A549 (cell line): ENCODE measurements at regions not wholly inside any gene's neighbourhood (a gene's known extent, or its start where the extent isn't known, plus 50 kb on each side); places are given as distances from the start of the nearest gene placed in this dataset.

Source experiments
- ATAC-seq, 2 experiments: fragments of 200-7000 bp in 1 of 2; fragments of >200 bp in 1 of 2; cut with Nextera tagmentation in 1 of 2; cut with Tn5 transposase in 1 of 2; 3 replicates each; pipeline versions ENCODE4 v1.8.0 to v1.9.1; 2018 to 2020; ENCODE audit warnings: mild to moderate bottlenecking in 1 of 2, moderate library complexity in 1 of 2
- CTCF ChIA-PET: fragments of 300-600 bp; sonication (Branson Sonifier 250); formaldehyde crosslinking; extraction: SDS; loops from one replicate; lab custom pipeline; 2021; ENCODE audit warnings: antibody characterized with exemption, inconsistent platforms; lab: Yijun Ruan, JAX
- POLR2A ChIA-PET: fragments of 350-600 bp; formaldehyde crosslinking; extraction: SDS; loops from one replicate; lab custom pipeline; 2021; ENCODE audit warnings: antibody characterized with exemption, inconsistent platforms; lab: Yijun Ruan, JAX
- DNase-seq, 2 experiments: peaks; one replicate each; pipeline versions ENCODE4 v3.0.0 to v3.0.0-alpha.2; 2011 to 2016; ENCODE audit warnings: low read depth in 1 of 2, low spot score in 1 of 2
- FAIRE-seq: peaks from 2 replicates; lab custom pipeline; 2011; peaks lifted over from hg19 to GRCh38; lab: Jason Lieb, UNC
- H3K27ac ChIP-seq, 2 experiments: fragments of >200 bp; sonication (Bioruptor Twin); formaldehyde crosslinking; 3 replicates each; pipeline ENCODE4 v1.5.1; 2016 to 2017
- H3K4me1 ChIP-seq: fragments of >200 bp; sonication (Bioruptor Twin); formaldehyde crosslinking; 3 replicates; pipeline ENCODE4 v1.6.1; 2016
- H3K4me2 ChIP-seq: fragments of >200 bp; sonication (Bioruptor Twin); formaldehyde crosslinking; 3 replicates; pipeline ENCODE4 v1.6.1; 2016
- H3K4me3 ChIP-seq: fragments of >200 bp; sonication (Bioruptor Twin); formaldehyde crosslinking; 3 replicates; pipeline ENCODE4 v1.5.1; 2016
- H3K9me3 ChIP-seq: fragments of >200 bp; sonication (Bioruptor Twin); formaldehyde crosslinking; 3 replicates; pipeline ENCODE4 v1.6.1; 2016
- BHLHE40 ChIP-seq: IDR thresholded peaks from 2 replicates; pipeline ENCODE4 v1.6.1; 2012; ENCODE audit warnings: low read depth, low read length, inconsistent platforms
- CBX2 ChIP-seq: fragments of 200-600 bp; sonication (generic); IDR thresholded peaks from 2 replicates; pipeline ENCODE4 v1.6.1; 2016; ENCODE audit warnings: low read depth, mild to moderate bottlenecking, borderline replicate concordance
- CEBPB ChIP-seq, 2 experiments: fragments of >200 bp in 1 of 2; sonication (Bioruptor Twin) in 1 of 2; formaldehyde crosslinking in 1 of 2; IDR thresholded peaks; 2 replicates each; pipeline ENCODE4 v1.6.1; 2012 to 2016
- CHD2 ChIP-seq: fragments of 150-350 bp; IDR thresholded peaks from 2 replicates; pipeline ENCODE4 v1.6.1; 2014; ENCODE audit warnings: low read length; ENCODE audit not compliant: partially characterized antibody
- CHD4 ChIP-seq: fragments of 200-600 bp; sonication (generic); IDR thresholded peaks from 2 replicates; pipeline ENCODE4 v1.6.1; 2016; ENCODE audit warnings: antibody characterized with exemption, mild to moderate bottlenecking, borderline replicate concordance
- EP300 ChIP-seq, 2 experiments: fragments of >200 bp; sonication (Bioruptor Twin); formaldehyde crosslinking; IDR thresholded peaks; 2 replicates in 1 of 2; 3 replicates in 1 of 2; pipeline ENCODE4 v1.6.1; 2016 to 2017
- ESRRA ChIP-seq: fragments of 150-350 bp; IDR thresholded peaks from 2 replicates; pipeline ENCODE4 v1.6.1; 2014; ENCODE audit warnings: mild to moderate bottlenecking, low read length, borderline replicate concordance
- GATA3 ChIP-seq: IDR thresholded peaks from 2 replicates; pipeline ENCODE4 v1.6.1; 2012; ENCODE audit warnings: borderline replicate concordance
- HOXA7 ChIP-seq: fragments of 250-450 bp; sonication (Bioruptor Pico); IDR thresholded peaks from 2 replicates; pipeline ENCODE4 v1.5.0; 2020; ENCODE audit warnings: mild to moderate bottlenecking, moderate library complexity
- JUNB ChIP-seq: fragments of >200 bp; sonication (Bioruptor Twin); formaldehyde crosslinking; IDR thresholded peaks from 2 replicates; pipeline ENCODE4 v1.6.1; 2016
- KDM1A ChIP-seq: fragments of 200-600 bp; sonication (generic); IDR thresholded peaks from 2 replicates; pipeline ENCODE4 v1.6.1; 2016; ENCODE audit warnings: low read depth, mild to moderate bottlenecking
- MAFK ChIP-seq: fragments of 450-650 bp; IDR thresholded peaks from 2 replicates; pipeline ENCODE4 v1.6.1; 2014; ENCODE audit not compliant: partially characterized antibody
- MAZ ChIP-seq: fragments of 150-350 bp; IDR thresholded peaks from 2 replicates; pipeline ENCODE4 v1.6.1; 2014; ENCODE audit warnings: antibody characterized with exemption, low read depth, low read length, borderline replicate concordance
- MYC ChIP-seq: IDR thresholded peaks from 2 replicates; pipeline ENCODE4 v1.6.1; 2012; ENCODE audit warnings: mild to moderate bottlenecking, inconsistent platforms, low read length, improper control_type of control experiment, borderline replicate concordance
- NFE2L2 ChIP-seq: fragments of 150-350 bp; conservative IDR thresholded peaks from 2 replicates; pipeline ENCODE4 v1.6.1; 2014; ENCODE audit warnings: low read length
- NPAS2 ChIP-seq: fragments of 250-450 bp; sonication (Bioruptor Pico); IDR thresholded peaks from 2 replicates; pipeline ENCODE4 v1.8.0; 2022; ENCODE audit warnings: mild to moderate bottlenecking, moderate library complexity, borderline replicate concordance
- RARB ChIP-seq: fragments of 250-450 bp; sonication (Bioruptor Pico); IDR thresholded peaks from 2 replicates; pipeline ENCODE4 v1.8.0; 2021; ENCODE audit warnings: mild to moderate bottlenecking, moderate library complexity
- RFX5 ChIP-seq: fragments of 450-650 bp; IDR thresholded peaks from 2 replicates; pipeline ENCODE4 v1.7.1; 2014; ENCODE audit warnings: antibody characterized with exemption, mild to moderate bottlenecking, moderate library complexity
- RNF2 ChIP-seq: fragments of 200-600 bp; sonication (generic); IDR thresholded peaks from 2 replicates; pipeline ENCODE4 v1.6.1; 2016; ENCODE audit warnings: low read depth, mild to moderate bottlenecking, antibody characterized with exemption, moderate library complexity, borderline replicate concordance
- SMC3 ChIP-seq: fragments of >200 bp; sonication (Bioruptor Twin); formaldehyde crosslinking; IDR thresholded peaks from 3 replicates; pipeline ENCODE4 v1.6.1; 2018; ENCODE audit warnings: inconsistent platforms
- SREBF2 ChIP-seq: fragments of 450-650 bp; IDR thresholded peaks from 2 replicates; pipeline ENCODE4 v1.6.1; 2014; ENCODE audit warnings: mild to moderate bottlenecking, moderate library complexity
- ZC3H11A ChIP-seq: fragments of 450-650 bp; IDR thresholded peaks from 2 replicates; pipeline ENCODE4 v1.6.1; 2014; ENCODE audit warnings: antibody characterized with exemption, mild to moderate bottlenecking
- ZFP36 ChIP-seq: fragments of 450-650 bp; IDR thresholded peaks from 2 replicates; pipeline ENCODE4 v1.6.1; 2014; ENCODE audit warnings: borderline replicate concordance; ENCODE audit not compliant: partially characterized antibody
- ZSCAN20 ChIP-seq: fragments of 250-450 bp; sonication (Bioruptor Pico); IDR thresholded peaks from 2 replicates; pipeline ENCODE4 v1.8.0; 2022; ENCODE audit warnings: mild to moderate bottlenecking, moderate library complexity
- WGBS: methylation state at CpG from one replicate; pipeline ENCODE4 v1.1.6; 2017; ENCODE audit errors: missing lambda C conversion rate; 5-methylcytosine and 5-hydroxymethylcytosine counted together
- TF ChIP-seq, protein P1 (sequence below): IDR thresholded peaks from 2 replicates; pipeline ENCODE4 v1.6.1; 2012; ENCODE audit warnings: low read depth, borderline replicate concordance
- TF ChIP-seq, protein P2 (sequence below): fragments of 200-600 bp; sonication (generic); IDR thresholded peaks from 2 replicates; pipeline ENCODE4 v1.6.1; 2016; ENCODE audit warnings: antibody characterized with exemption, mild to moderate bottlenecking, moderate library complexity
- TF ChIP-seq, protein P3 (sequence below): fragments of >200 bp; sonication (Bioruptor Twin); formaldehyde crosslinking; IDR thresholded peaks from 3 replicates; pipeline ENCODE4 v1.6.1; 2016

DNA sequence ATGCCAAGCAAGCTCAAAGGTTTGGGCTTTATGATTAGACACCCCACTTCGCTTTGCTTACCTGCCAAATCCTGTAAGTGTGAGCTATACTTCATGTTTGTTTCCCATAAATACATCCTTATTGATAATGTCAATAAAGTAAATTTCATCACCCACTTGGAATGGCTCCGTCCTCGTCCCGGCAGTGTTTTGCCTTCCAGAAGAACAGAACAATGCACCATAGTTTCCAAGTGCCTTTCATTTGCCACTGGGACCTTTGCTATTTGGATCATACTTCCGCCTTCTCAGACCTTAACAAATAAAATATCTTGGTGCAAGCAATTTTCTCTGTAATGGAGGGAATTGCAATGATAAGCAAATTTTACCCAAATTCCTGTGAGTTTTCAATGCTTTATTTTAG is 229.3 kb downstream of the PIK3R1 start:
- Histone ChIP-seq H3K4me2 (no peak overlapping the region), H3K4me1 (no peaks in the 10 kb centered on the region), H3K9me3 (no peaks in the 10 kb centered on the region), H3K27ac (no peak overlapping the region), H3K4me3 (no peak overlapping the region)
- DNase-seq: no peak
- ChIA-PET POLR2A (no interaction called here), CTCF (interaction anchor here (1.1 kb wide), 1 partner anchor 16 kb away, joined by 3 read pairs; no protein-coding TSS in a partner anchor)
- no peak for FAIRE-seq
- no peak for TF ChIP-seq RFX5
- peak; percentile 7 for TF ChIP-seq MAFK
- ATAC-seq: no peak
- whole genome bisulfite sequencing: 71% methylated on average over 5 of the region's 5 CpGs

DNA sequence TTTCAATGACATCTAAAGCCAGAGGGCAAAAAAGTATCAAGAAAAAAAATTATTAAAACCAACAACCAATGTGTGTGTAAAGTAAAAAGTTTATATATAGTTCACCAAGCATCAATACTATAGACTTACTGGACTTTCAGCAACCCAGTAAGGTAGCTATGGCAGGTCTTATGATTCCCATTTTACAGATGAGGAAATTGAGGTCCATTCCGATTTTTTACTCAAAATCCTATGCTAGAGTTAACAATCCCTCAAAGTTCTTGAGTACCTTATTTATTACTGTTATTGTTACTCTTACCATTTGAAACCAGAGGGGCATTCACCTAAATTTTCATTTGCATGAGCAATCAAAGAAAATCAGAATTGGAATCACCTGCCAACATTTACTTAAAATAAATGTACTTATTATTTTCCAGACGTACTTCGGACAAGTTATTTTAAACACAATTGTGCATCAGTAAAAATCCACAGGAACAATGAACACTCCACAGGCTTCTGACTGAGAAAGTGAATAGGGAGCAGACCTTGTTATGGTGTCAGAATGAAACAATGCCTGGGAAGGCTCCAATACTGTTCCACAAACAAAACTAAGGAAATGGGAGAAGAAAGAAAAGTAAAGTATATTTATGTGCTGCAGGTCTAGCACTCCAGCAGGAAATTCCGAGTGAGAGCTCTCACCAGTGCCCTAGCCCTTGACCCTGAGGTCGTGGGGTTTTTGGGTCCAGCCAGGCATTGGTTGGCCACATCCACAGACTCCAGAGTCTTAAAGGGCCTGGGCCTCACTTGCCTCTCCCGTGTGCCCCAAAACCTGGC is 229.9 kb downstream of the PIK3R1 start:
- Histone ChIP-seq H3K27ac (no peak overlapping the region), H3K4me2 (no peak overlapping the region), H3K4me1 (no peaks in the 10 kb centered on the region), H3K4me3 (no peak overlapping the region), H3K9me3 (no peaks in the 10 kb centered on the region)
- ChIA-PET CTCF (interaction anchor here (0.9 kb wide), 1 partner anchor 15 kb away, joined by 3 read pairs; no protein-coding TSS in a partner anchor), POLR2A (no interaction called here)
- no peak for ATAC-seq
- no peak for FAIRE-seq
- 60% methylated on average over 6 of the region's 6 CpGs for whole genome bisulfite sequencing
- DNase-seq: no peak
- no peak for TF ChIP-seq NFE2L2
- TF ChIP-seq ESRRA: no peak
- TF ChIP-seq BHLHE40: no peak
- TF ChIP-seq MAFK: no peak
- TF ChIP-seq CHD4: no peak
- TF ChIP-seq ZSCAN20: no peak
- TF ChIP-seq, protein P1, sequence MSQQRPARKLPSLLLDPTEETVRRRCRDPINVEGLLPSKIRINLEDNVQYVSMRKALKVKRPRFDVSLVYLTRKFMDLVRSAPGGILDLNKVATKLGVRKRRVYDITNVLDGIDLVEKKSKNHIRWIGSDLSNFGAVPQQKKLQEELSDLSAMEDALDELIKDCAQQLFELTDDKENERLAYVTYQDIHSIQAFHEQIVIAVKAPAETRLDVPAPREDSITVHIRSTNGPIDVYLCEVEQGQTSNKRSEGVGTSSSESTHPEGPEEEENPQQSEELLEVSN: no peak
- no peak for TF ChIP-seq MAZ
- TF ChIP-seq MYC: no peak
- TF ChIP-seq EP300 (IDR thresholded peaks at IDR 0.05): no peak
- no peak for TF ChIP-seq JUNB
- TF ChIP-seq SREBF2: no peak
- no peak for TF ChIP-seq RARB (CRISPR knock-in tag)
- TF ChIP-seq RNF2: no peak

DNA sequence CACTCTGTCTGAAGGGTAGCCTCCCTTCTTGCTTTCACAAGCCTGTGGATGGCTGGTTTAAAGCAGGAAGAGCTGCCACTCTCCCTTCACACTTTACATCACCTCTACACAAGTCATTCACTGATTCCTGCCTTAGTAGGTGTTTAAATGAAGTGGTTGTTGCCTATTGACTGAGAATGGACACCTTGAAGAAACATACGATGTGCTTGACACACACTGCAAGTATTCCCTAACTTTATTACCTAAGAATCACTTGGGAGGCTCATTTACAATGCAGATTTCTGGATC is 230.5 kb downstream of the PIK3R1 start:
- POLR2A ChIA-PET: no interaction called here
- 78% methylated on average over 1 of the region's 1 CpG for WGBS
- no peak overlapping the region for H3K27ac ChIP-seq
- no peak for DNase-seq
- no peaks in the 10 kb centered on the region for H3K9me3 ChIP-seq
- ATAC-seq: no peak
- CTCF ChIA-PET: interaction anchor here (0.9 kb wide), 1 partner anchor 15 kb away, joined by 3 read pairs; no protein-coding TSS in a partner anchor
- FAIRE-seq: no peak
- H3K4me2 ChIP-seq: no peak overlapping the region
- H3K4me1 ChIP-seq: no peaks in the 10 kb centered on the region
- H3K4me3 ChIP-seq: no peak overlapping the region
- no peak for TF ChIP-seq SMC3
- no peak for TF ChIP-seq ZFP36
- no peak for TF ChIP-seq CEBPB (IDR thresholded peaks at IDR 0.05)
- TF ChIP-seq GATA3: no peak
- TF ChIP-seq ZC3H11A: no peak
- no peak for TF ChIP-seq CHD2
- no peak for TF ChIP-seq CBX2
- TF ChIP-seq, protein P1: no peak
- TF ChIP-seq, protein P2, sequence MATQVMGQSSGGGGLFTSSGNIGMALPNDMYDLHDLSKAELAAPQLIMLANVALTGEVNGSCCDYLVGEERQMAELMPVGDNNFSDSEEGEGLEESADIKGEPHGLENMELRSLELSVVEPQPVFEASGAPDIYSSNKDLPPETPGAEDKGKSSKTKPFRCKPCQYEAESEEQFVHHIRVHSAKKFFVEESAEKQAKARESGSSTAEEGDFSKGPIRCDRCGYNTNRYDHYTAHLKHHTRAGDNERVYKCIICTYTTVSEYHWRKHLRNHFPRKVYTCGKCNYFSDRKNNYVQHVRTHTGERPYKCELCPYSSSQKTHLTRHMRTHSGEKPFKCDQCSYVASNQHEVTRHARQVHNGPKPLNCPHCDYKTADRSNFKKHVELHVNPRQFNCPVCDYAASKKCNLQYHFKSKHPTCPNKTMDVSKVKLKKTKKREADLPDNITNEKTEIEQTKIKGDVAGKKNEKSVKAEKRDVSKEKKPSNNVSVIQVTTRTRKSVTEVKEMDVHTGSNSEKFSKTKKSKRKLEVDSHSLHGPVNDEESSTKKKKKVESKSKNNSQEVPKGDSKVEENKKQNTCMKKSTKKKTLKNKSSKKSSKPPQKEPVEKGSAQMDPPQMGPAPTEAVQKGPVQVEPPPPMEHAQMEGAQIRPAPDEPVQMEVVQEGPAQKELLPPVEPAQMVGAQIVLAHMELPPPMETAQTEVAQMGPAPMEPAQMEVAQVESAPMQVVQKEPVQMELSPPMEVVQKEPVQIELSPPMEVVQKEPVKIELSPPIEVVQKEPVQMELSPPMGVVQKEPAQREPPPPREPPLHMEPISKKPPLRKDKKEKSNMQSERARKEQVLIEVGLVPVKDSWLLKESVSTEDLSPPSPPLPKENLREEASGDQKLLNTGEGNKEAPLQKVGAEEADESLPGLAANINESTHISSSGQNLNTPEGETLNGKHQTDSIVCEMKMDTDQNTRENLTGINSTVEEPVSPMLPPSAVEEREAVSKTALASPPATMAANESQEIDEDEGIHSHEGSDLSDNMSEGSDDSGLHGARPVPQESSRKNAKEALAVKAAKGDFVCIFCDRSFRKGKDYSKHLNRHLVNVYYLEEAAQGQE: no peak
- no peak for TF ChIP-seq HOXA7 (CRISPR knock-in tag)
- TF ChIP-seq RARB (CRISPR knock-in tag): no peak
- TF ChIP-seq NPAS2 (CRISPR knock-in tag): no peak
- TF ChIP-seq NFE2L2: no peak
- TF ChIP-seq MAZ: no peak
- TF ChIP-seq, protein P3, sequence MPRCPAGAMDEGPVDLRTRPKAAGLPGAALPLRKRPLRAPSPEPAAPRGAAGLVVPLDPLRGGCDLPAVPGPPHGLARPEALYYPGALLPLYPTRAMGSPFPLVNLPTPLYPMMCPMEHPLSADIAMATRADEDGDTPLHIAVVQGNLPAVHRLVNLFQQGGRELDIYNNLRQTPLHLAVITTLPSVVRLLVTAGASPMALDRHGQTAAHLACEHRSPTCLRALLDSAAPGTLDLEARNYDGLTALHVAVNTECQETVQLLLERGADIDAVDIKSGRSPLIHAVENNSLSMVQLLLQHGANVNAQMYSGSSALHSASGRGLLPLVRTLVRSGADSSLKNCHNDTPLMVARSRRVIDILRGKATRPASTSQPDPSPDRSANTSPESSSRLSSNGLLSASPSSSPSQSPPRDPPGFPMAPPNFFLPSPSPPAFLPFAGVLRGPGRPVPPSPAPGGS: no peak
- no peak for TF ChIP-seq BHLHE40
- TF ChIP-seq KDM1A: no peak
